IMR-90 (cell line): ENCODE measurements at regions not wholly inside any gene's neighbourhood (a gene's known extent, or its start where the extent isn't known, plus 50 kb on each side); places are given as distances from the start of the nearest gene placed in this dataset.

Experiments
- ATAC-seq: fragments of 200-7000 bp; cut with Tn5 transposase; 2 replicates; pipeline ENCODE4 v1.9.1; 2020; ENCODE audit warnings: low read depth, mild to moderate bottlenecking, moderate library complexity
- BruUV-seq: library from RNA; stranded (reverse); fragments of 400-500 nt; replicated peaks from 2 replicates; lab custom pipeline; 2021; lab: Mats Ljungman, UMichigan
- CTCF ChIA-PET: fragments of 300-600 bp; formaldehyde crosslinking; extraction: SDS; loops from one replicate; lab custom pipeline; 2021; ENCODE audit warnings: antibody characterized with exemption; lab: Yijun Ruan, JAX
- POLR2A ChIA-PET: fragments of 300-600 bp; sonication (Branson Sonifier 250); formaldehyde crosslinking; loops from one replicate; lab custom pipeline; 2022; ENCODE audit warnings: antibody characterized with exemption; ENCODE audit not compliant: unreplicated experiment; lab: Charles Lee
- DNase-seq: peaks from one replicate; pipeline ENCODE4 v3.0.0; 2013
- H2AFZ ChIP-seq: replicated peaks from 2 replicates; pipeline ENCODE3; 2013; ENCODE audit warnings: low read length, mild to moderate bottlenecking; ENCODE audit not compliant: poor library complexity
- H2AK5ac ChIP-seq: 2 replicates; pipeline ENCODE4 v1.6.1; 2013; ENCODE audit warnings: low read depth, low read length, inconsistent platforms
- H2AK9ac ChIP-seq: replicated peaks from 2 replicates; pipeline ENCODE3; 2013; ENCODE audit warnings: mild to moderate bottlenecking, low read depth, low read length, moderate library complexity; ENCODE audit not compliant: poor library complexity
- H2BK120ac ChIP-seq: 2 replicates; pipeline ENCODE4 v1.6.1; 2013; ENCODE audit warnings: low read depth, low read length, inconsistent platforms
- H2BK15ac ChIP-seq: 3 replicates; pipeline ENCODE4 v1.6.1; 2013; ENCODE audit warnings: low read depth, low read length, inconsistent platforms
- H2BK20ac ChIP-seq: 2 replicates; pipeline ENCODE4 v1.6.1; 2013; ENCODE audit warnings: low read depth, mild to moderate bottlenecking, inconsistent platforms, low read length, moderate library complexity
- H2BK5ac ChIP-seq: 2 replicates; pipeline ENCODE4 v1.6.1; 2013; ENCODE audit warnings: mild to moderate bottlenecking, low read depth, low read length, inconsistent platforms; ENCODE audit not compliant: poor library complexity, severe bottlenecking
- H3K14ac ChIP-seq: replicated peaks from 2 replicates; pipeline ENCODE4 v1.6.1; 2013; ENCODE audit warnings: low read depth, low read length, inconsistent platforms
- H3K18ac ChIP-seq: 2 replicates; pipeline ENCODE4 v1.6.1; 2013; ENCODE audit warnings: low read depth, low read length, control low read depth
- H3K23ac ChIP-seq: 2 replicates; pipeline ENCODE4 v1.6.1; 2013; ENCODE audit warnings: low read depth, low read length, inconsistent platforms
- H3K27ac ChIP-seq: 2 replicates; pipeline ENCODE4 v1.5.1; 2013; ENCODE audit warnings: mild to moderate bottlenecking, control low read depth, low read length; ENCODE audit not compliant: insufficient read depth
- H3K27me3 ChIP-seq: 2 replicates; pipeline ENCODE4 v1.6.1; 2013; ENCODE audit warnings: low read length; ENCODE audit not compliant: control insufficient read depth, insufficient read depth
- H3K36me3 ChIP-seq: 2 replicates; pipeline ENCODE4 v1.6.1; 2013; ENCODE audit warnings: low read length, mixed read lengths; ENCODE audit not compliant: control insufficient read depth, insufficient read depth
- H3K4ac ChIP-seq: 2 replicates; pipeline ENCODE4 v1.6.1; 2013; ENCODE audit warnings: low read depth, low read length, inconsistent platforms
- H3K4me1 ChIP-seq: 2 replicates; pipeline ENCODE4 v1.6.1; 2013; ENCODE audit warnings: low read length, mixed read lengths; ENCODE audit not compliant: control insufficient read depth, insufficient read depth
- H3K4me2 ChIP-seq: 2 replicates; pipeline ENCODE4 v1.6.1; 2013; ENCODE audit warnings: low read depth, mild to moderate bottlenecking, control low read depth, low read length, moderate library complexity
- H3K4me3 ChIP-seq: 2 replicates; pipeline ENCODE4 v1.5.1; 2013; ENCODE audit warnings: low read depth, mild to moderate bottlenecking, control low read depth, low read length, moderate library complexity; ENCODE audit not compliant: insufficient read depth
- H3K56ac ChIP-seq: 2 replicates; pipeline ENCODE4 v1.6.1; 2013; ENCODE audit warnings: low read length, inconsistent platforms; ENCODE audit not compliant: insufficient read depth; ENCODE audit errors: extremely low read depth
- H3K79me1 ChIP-seq, 2 experiments: 2 replicates each; pipeline ENCODE4 v1.6.1; 2013; ENCODE audit warnings: low read length in 2 of 2, inconsistent platforms in 1 of 2, low read depth in 1 of 2
- H3K9ac ChIP-seq: 2 replicates; pipeline ENCODE4 v1.6.1; 2013; ENCODE audit warnings: low read depth, low read length, control low read depth
- H3K9me1 ChIP-seq: 2 replicates; pipeline ENCODE4 v1.6.1; 2013; ENCODE audit warnings: low read length, inconsistent platforms; ENCODE audit not compliant: insufficient read depth
- H3K9me3 ChIP-seq: 2 replicates; pipeline ENCODE4 v1.6.1; 2013; ENCODE audit warnings: low read length; ENCODE audit not compliant: control insufficient read depth, insufficient read depth
- H4K20me1 ChIP-seq: 2 replicates; pipeline ENCODE4 v1.6.1; 2013; ENCODE audit warnings: low read length, inconsistent platforms; ENCODE audit not compliant: insufficient read depth
- H4K5ac ChIP-seq: 2 replicates; pipeline ENCODE4 v1.6.1; 2013; ENCODE audit warnings: mild to moderate bottlenecking, low read depth, low read length, control low read depth
- H4K8ac ChIP-seq, 2 experiments: 2 replicates each; pipeline ENCODE4 v1.6.1; 2013; ENCODE audit warnings: low read depth in 2 of 2, low read length in 2 of 2, control low read depth in 1 of 2, inconsistent platforms in 1 of 2
- H4K91ac ChIP-seq: 2 replicates; pipeline ENCODE4 v1.6.1; 2013; ENCODE audit warnings: low read depth, low read length, inconsistent platforms; ENCODE audit not compliant: insufficient read depth
- BHLHE40 ChIP-seq: fragments of 150-350 bp; IDR thresholded peaks from 2 replicates; pipeline ENCODE4 v1.6.1; 2016; ENCODE audit warnings: mild to moderate bottlenecking, low read depth, low read length
- CEBPB ChIP-seq: IDR thresholded peaks from 2 replicates; pipeline ENCODE4 v1.6.1; 2012; ENCODE audit warnings: low read depth, low read length, improper control_type of control experiment
- CTCF ChIP-seq: conservative IDR thresholded peaks from 2 replicates; pipeline ENCODE4 v1.5.1; 2012; ENCODE audit warnings: mild to moderate bottlenecking, low read depth, low read length, improper control_type of control experiment
- ELK1 ChIP-seq: fragments of 150-350 bp; IDR thresholded peaks from 2 replicates; pipeline ENCODE4 v1.6.1; 2016; ENCODE audit warnings: low read depth, mild to moderate bottlenecking, low read length, moderate library complexity, borderline replicate concordance
- FOS ChIP-seq: fragments of 150-350 bp; IDR thresholded peaks from 2 replicates; pipeline ENCODE4 v1.6.1; 2016; ENCODE audit warnings: low read depth, low read length
- MAFK ChIP-seq: IDR thresholded peaks from 2 replicates; pipeline ENCODE4 v1.6.1; 2012; ENCODE audit warnings: low read depth, low read length, improper control_type of control experiment
- MXI1 ChIP-seq: IDR thresholded peaks from 2 replicates; pipeline ENCODE4 v1.6.1; 2012; ENCODE audit warnings: low read depth, mild to moderate bottlenecking, low read length, moderate library complexity, borderline replicate concordance
- NFE2L2 ChIP-seq: fragments of 150-350 bp; IDR thresholded peaks from 2 replicates; pipeline ENCODE4 v1.6.1; 2016; ENCODE audit warnings: low read depth, mild to moderate bottlenecking, low read length
- RAD21 ChIP-seq: IDR thresholded peaks from 2 replicates; pipeline ENCODE4 v1.6.1; 2012; ENCODE audit warnings: low read length, improper control_type of control experiment
- RCOR1 ChIP-seq: IDR thresholded peaks from 2 replicates; pipeline ENCODE4 v1.6.1; 2012; ENCODE audit warnings: mild to moderate bottlenecking, low read length, improper control_type of control experiment; ENCODE audit not compliant: insufficient replicate concordance
- SMC3 ChIP-seq: fragments of 150-350 bp; IDR thresholded peaks from 2 replicates; pipeline ENCODE4 v1.6.1; 2016; ENCODE audit warnings: low read depth, mild to moderate bottlenecking, antibody characterized with exemption, low read length, moderate library complexity
- WGBS, 2 experiments: methylation state at CpG; one replicate each; pipeline versions ENCODE4 v1.1.5 to v1.1.7; 2013; ENCODE audit warnings: missing lambda C conversion rate in 2 of 2; ENCODE audit not compliant: insufficient read length in 1 of 2; ENCODE audit errors: extremely low coverage in 2 of 2; 5-methylcytosine and 5-hydroxymethylcytosine counted together
- dilution Hi-C: fragments of 300-500 bp; cut with HindIII; formaldehyde crosslinking; loops from one replicate; pipeline ENCODE4 v1.14.3; 2018; ENCODE audit warnings: low sequenced_read_pairs; ENCODE audit not compliant: unreplicated experiment
- in situ Hi-C: fragments of 300-500 bp; cut with MboI; formaldehyde crosslinking; loops from 3 replicates; pipeline ENCODE4 v1.14.3; 2019; ENCODE audit warnings: low sequenced_read_pairs, inconsistent platforms, mixed read lengths
- intact Hi-C: fragments of 100-400 bp; cut with micrococcal nuclease; formaldehyde crosslinking; loops from 2 replicates; pipeline ENCODE4 v1.10.0; 2022
- TF ChIP-seq, protein P1 (sequence below): fragments of 150-350 bp; IDR thresholded peaks from 2 replicates; pipeline ENCODE4 v1.6.1; 2017; ENCODE audit warnings: mild to moderate bottlenecking, antibody characterized with exemption, low read length, low read depth

DNA sequence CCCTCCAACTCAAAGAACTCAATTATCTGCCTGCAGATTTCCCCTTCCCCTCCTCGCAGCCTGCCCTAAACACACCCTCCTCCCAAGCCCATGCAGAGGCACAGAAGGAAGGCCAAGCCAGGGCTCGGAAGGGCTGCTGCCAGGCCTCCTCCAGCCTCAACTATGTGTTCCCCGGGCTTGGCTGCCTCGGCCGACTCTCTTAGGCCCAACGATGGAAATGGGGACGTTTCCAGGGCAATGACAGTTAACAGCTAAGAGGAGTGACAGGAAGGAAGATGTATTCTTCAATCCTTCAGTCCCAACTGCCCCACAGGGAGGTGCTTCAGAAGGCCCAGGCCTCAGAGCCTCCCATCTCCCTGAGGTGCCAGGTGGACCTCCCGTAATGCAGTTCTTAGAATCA is 104.0 kb upstream of the AKIP1 start:
- peak overlapping the region; percentile 30; the same call in 1 of the 2 replicates for H3K56ac ChIP-seq
- peaks cover 43% of the 10 kb centered on the region for H3K9me1 ChIP-seq
- intact Hi-C loops: loop anchor here (5.0 kb wide), 1 partner anchor 35 kb away; no protein-coding TSS in a partner anchor
- H2BK120ac ChIP-seq: peak overlapping the region; percentile 57
- peak overlapping the region; percentile 90 for H3K27ac ChIP-seq
- CTCF ChIA-PET: interaction anchor here (0.6 kb wide), 1 partner anchor 119 kb away, joined by 3 read pairs; no protein-coding TSS in a partner anchor
- no TSS peak for BruUV-seq
- peak overlapping the region; percentile 49; the same call in 2 of the 3 replicates for H2BK15ac ChIP-seq
- peaks cover 29% of the 10 kb centered on the region for H4K20me1 ChIP-seq
- peak overlapping the region; percentile 47 for H2BK5ac ChIP-seq
- H3K4ac ChIP-seq: peak overlapping the region; percentile 76
- peak overlapping the region; percentile 50 for H3K18ac ChIP-seq
- H2BK20ac ChIP-seq: peak overlapping the region; percentile 57
- H3K14ac ChIP-seq: peak overlapping the region; percentile 70
- H4K5ac ChIP-seq: peak overlapping the region; percentile 28
- H2AFZ ChIP-seq: peak overlapping the region; percentile 15
- peak overlapping the region; percentile 14; the same call in 1 of the 2 replicates for H3K23ac ChIP-seq
- no peak for TF ChIP-seq BHLHE40
- TF ChIP-seq CEBPB: no peak
- no peak for TF ChIP-seq RAD21
- TF ChIP-seq RCOR1: no peak
- TF ChIP-seq CTCF: no peak
- no peak for TF ChIP-seq SMC3
- TF ChIP-seq NFE2L2: no peak
- TF ChIP-seq ELK1: no peak
- no peak for TF ChIP-seq MXI1
- TF ChIP-seq MAFK: no peak
- TF ChIP-seq FOS: no peak
- TF ChIP-seq, protein P1, sequence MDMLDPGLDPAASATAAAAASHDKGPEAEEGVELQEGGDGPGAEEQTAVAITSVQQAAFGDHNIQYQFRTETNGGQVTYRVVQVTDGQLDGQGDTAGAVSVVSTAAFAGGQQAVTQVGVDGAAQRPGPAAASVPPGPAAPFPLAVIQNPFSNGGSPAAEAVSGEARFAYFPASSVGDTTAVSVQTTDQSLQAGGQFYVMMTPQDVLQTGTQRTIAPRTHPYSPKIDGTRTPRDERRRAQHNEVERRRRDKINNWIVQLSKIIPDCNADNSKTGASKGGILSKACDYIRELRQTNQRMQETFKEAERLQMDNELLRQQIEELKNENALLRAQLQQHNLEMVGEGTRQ: no peak
- ATAC-seq (no peak), DNase-seq (no peak)
- peak overlapping the region; percentile 88 for H2AK5ac ChIP-seq
- in situ Hi-C loops: no loop called here
- peak overlapping the region; percentile 29 for H3K9ac ChIP-seq
- peak overlapping the region; percentile 49 to 83; a peak in 3 of 4 replicates for H4K8ac ChIP-seq
- H3K4me3 ChIP-seq: no peak overlapping the region
- peaks cover 38 to 94% of the 10 kb centered on the region in 2 experiments for H3K79me1 ChIP-seq
- no peaks in the 10 kb centered on the region for H3K9me3 ChIP-seq
- peak overlapping the region; percentile 37 for H2AK9ac ChIP-seq
- peaks cover 13% of the 10 kb centered on the region for H3K36me3 ChIP-seq
- no CpG with 5 or more reads among the region's 8 CpGs for WGBS, 2 experiments
- H3K4me2 ChIP-seq: peak overlapping the region; percentile 16; the same call in 1 of the 2 replicates
- dilution Hi-C loops: no loop called here
- H4K91ac ChIP-seq: peak overlapping the region; percentile 89
- POLR2A ChIA-PET: interaction anchor here (0.5 to 1.4 kb wide), 2 partner anchors 118 to 932 kb away, joined by 3 to 4 read pairs; no protein-coding TSS in a partner anchor
- no peaks in the 10 kb centered on the region for H3K27me3 ChIP-seq
- H3K4me1 ChIP-seq: peaks cover 33% of the 10 kb centered on the region
